ENCODE measurements at regions not wholly inside any gene's neighbourhood (a gene's known extent, or its start where the extent isn't known, plus 50 kb on each side); places are given as distances from the start of the nearest gene placed in this dataset.

DNA sequence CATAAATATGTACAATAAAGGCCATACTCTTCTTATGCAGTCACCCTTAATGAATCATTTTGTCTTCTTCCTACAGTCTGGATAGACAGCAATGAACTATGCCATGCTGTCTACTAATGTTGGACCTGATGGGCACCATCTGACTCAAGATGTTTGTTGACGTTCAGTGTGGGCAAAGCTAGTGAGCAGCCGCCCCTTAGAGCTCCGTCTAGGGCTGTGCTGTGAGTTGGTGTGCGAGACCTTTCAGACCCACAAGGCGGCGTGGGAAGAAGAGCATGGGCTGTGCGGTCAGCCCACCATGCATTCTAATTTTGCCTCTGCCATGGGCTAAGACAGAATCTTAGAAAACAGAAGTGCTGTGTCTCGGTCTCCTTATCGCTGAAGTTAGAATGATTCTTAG is 829.4 kb downstream of the QKI start:
- no peak overlapping the region for H3K4me3 ChIP-seq
- WGBS = 96% methylated on average over 9 of the region's 9 CpGs
- DNase-seq (ENCODE audit: extremely low spot score) = peak; percentile 53
- H3K27me3 ChIP-seq = no peaks in the 10 kb centered on the region
- H3K36me3 ChIP-seq = no peaks in the 10 kb centered on the region
- no peak overlapping the region for H3K27ac ChIP-seq (replicated peaks in 1 of 4)
- no peaks in the 10 kb centered on the region for H3K9me3 ChIP-seq
- intact Hi-C loops (cut with DNase I) = no loop called here
- H3K4me1 ChIP-seq = no peaks in the 10 kb centered on the region
- TF ChIP-seq EP300 (IDR thresholded peaks at IDR 0.05) (no peak), POLR2AphosphoS5 (IDR thresholded peaks at IDR 0.05) (no peak), POLR2A (IDR thresholded peaks at IDR 0.05; ENCODE audit: low read depth) (no peak), CTCF (IDR thresholded peaks at IDR 0.05) (no peak)

- 83% methylated on average over 6 of the region's 6 CpGs for WGBS
- Histone ChIP-seq H3K36me3 (no peaks in the 10 kb centered on the region), H3K4me3 (no peak overlapping the region), H3K9me3 (no peaks in the 10 kb centered on the region), H3K27me3 (no peaks in the 10 kb centered on the region), H3K4me1 (no peaks in the 10 kb centered on the region), H3K27ac (replicated peaks in 1 of 4) (no peak overlapping the region)
- peak; percentile 64 for DNase-seq (ENCODE audit: extremely low spot score)
- TF ChIP-seq EP300 (IDR thresholded peaks at IDR 0.05) (no peak), CTCF (IDR thresholded peaks at IDR 0.05) (no peak), POLR2AphosphoS5 (IDR thresholded peaks at IDR 0.05) (no peak), POLR2A (IDR thresholded peaks at IDR 0.05; ENCODE audit: low read depth) (no peak)
- intact Hi-C loops (cut with DNase I) = no loop called here
Observed at GRCh38 chr6:164243012-164243610, 828.6 kb downstream of the QKI start.

GRCh38 chr6:164230804-164231203 is 816.3 kb downstream of the QKI start:
- H3K27me3 ChIP-seq = no peaks in the 10 kb centered on the region
- 83% methylated on average over 9 of the region's 9 CpGs for WGBS
- H3K4me1 ChIP-seq = no peaks in the 10 kb centered on the region
- peak; percentile 53 for DNase-seq (ENCODE audit: extremely low spot score)
- H3K36me3 ChIP-seq = no peaks in the 10 kb centered on the region
- no peaks in the 10 kb centered on the region for H3K9me3 ChIP-seq
- H3K27ac ChIP-seq (replicated peaks in 1 of 4) = no peak overlapping the region
- TF ChIP-seq EP300 (IDR thresholded peaks at IDR 0.05) (no peak), POLR2AphosphoS5 (IDR thresholded peaks at IDR 0.05) (no peak), CTCF (IDR thresholded peaks at IDR 0.05) (no peak), POLR2A (IDR thresholded peaks at IDR 0.05; ENCODE audit: low read depth) (no peak)
- no peak overlapping the region for H3K4me3 ChIP-seq
- intact Hi-C loops (cut with DNase I) = no loop called here

GRCh38 chr6:164230259-164230658 is 815.7 kb downstream of the QKI start:
- TF ChIP-seq POLR2A (IDR thresholded peaks at IDR 0.05; ENCODE audit: low read depth) (no peak), EP300 (IDR thresholded peaks at IDR 0.05) (no peak)
- no peaks in the 10 kb centered on the region for H3K36me3 ChIP-seq
- no peaks in the 10 kb centered on the region for H3K9me3 ChIP-seq
- 77% methylated on average over 6 of the region's 6 CpGs for WGBS
- H3K4me1 ChIP-seq = no peaks in the 10 kb centered on the region
- intact Hi-C loops (cut with DNase I) = no loop called here
- no peaks in the 10 kb centered on the region for H3K27me3 ChIP-seq
- no peak overlapping the region for H3K27ac ChIP-seq (replicated peaks in 1 of 4)
- no peak overlapping the region for H3K4me3 ChIP-seq
- DNase-seq (ENCODE audit: extremely low spot score) = peak; percentile 42

- intact Hi-C loops (cut with DNase I) = no loop called here
- Histone ChIP-seq H3K27me3 (no peaks in the 10 kb centered on the region), H3K36me3 (no peaks in the 10 kb centered on the region), H3K4me3 (no peak overlapping the region), H3K4me1 (no peaks in the 10 kb centered on the region), H3K27ac (replicated peaks in 1 of 4) (no peak overlapping the region), H3K9me3 (no peaks in the 10 kb centered on the region)
- WGBS = 79% methylated on average over 8 of the region's 8 CpGs
- TF ChIP-seq CTCF (IDR thresholded peaks at IDR 0.05) = no peak
- no peak for TF ChIP-seq EP300 (IDR thresholded peaks at IDR 0.05)
- TF ChIP-seq POLR2A (IDR thresholded peaks at IDR 0.05; ENCODE audit: low read depth) = no peak
- no peak for TF ChIP-seq POLR2AphosphoS5 (IDR thresholded peaks at IDR 0.05)
- peak; percentile 78 for DNase-seq (ENCODE audit: extremely low spot score)
Observed at GRCh38 chr6:164229716-164230115, 815.2 kb downstream of the QKI start.

All from esophagus muscularis mucosa (tissue), 4 donors.